ENCODE measurements at regions not wholly inside any gene's neighbourhood (a gene's known extent, or its start where the extent isn't known, plus 50 kb on each side); places are given as distances from the start of the nearest gene placed in this dataset.

- H3K27me3 ChIP-seq (ENCODE audit: control insufficient read depth, insufficient read depth, low read length): peaks cover 8% of the 10 kb centered on the region
- DNase-seq (ENCODE audit: low read depth): peak; percentile 35
- no peak for FAIRE-seq
- no peaks in the 10 kb centered on the region for H3K36me3 ChIP-seq (ENCODE audit: control insufficient read depth, insufficient read depth, low read length)
- H3K4me3 ChIP-seq (ENCODE audit: low read depth, low read length): no peak overlapping the region
- TF ChIP-seq CTCF (IDR thresholded peaks at IDR 0.05; ENCODE audit: insufficient read depth, low read length, severe bottlenecking): no peak
Observed at GRCh38 chr2:237198164-237198855, 112.6 kb downstream of the COPS8 start.

- DNase-seq (ENCODE audit: low read depth) (no peak), FAIRE-seq (no peak)
- Histone ChIP-seq H3K27me3 (ENCODE audit: control insufficient read depth, insufficient read depth, low read length) (peaks cover 9% of the 10 kb centered on the region), H3K36me3 (ENCODE audit: control insufficient read depth, insufficient read depth, low read length) (no peaks in the 10 kb centered on the region), H3K4me3 (ENCODE audit: low read depth, low read length) (no peak overlapping the region)
- TF ChIP-seq CTCF (IDR thresholded peaks at IDR 0.05; ENCODE audit: insufficient read depth, low read length, severe bottlenecking): no peak
Observed at GRCh38 chr2:237199082-237199481, 113.4 kb downstream of the COPS8 start.

- Histone ChIP-seq H3K36me3 (ENCODE audit: control insufficient read depth, insufficient read depth, low read length) (no peaks in the 10 kb centered on the region), H3K4me3 (ENCODE audit: low read depth, low read length) (no peak overlapping the region), H3K27me3 (ENCODE audit: control insufficient read depth, insufficient read depth, low read length) (peaks cover 9% of the 10 kb centered on the region)
- TF ChIP-seq CTCF (IDR thresholded peaks at IDR 0.05; ENCODE audit: insufficient read depth, low read length, severe bottlenecking): no peak
- FAIRE-seq (no peak), DNase-seq (ENCODE audit: low read depth) (no peak)
Observed at GRCh38 chr2:237199577-237199976, 113.9 kb downstream of the COPS8 start.

- H3K4me3 ChIP-seq (ENCODE audit: low read depth, low read length): no peak overlapping the region
- no peak for TF ChIP-seq CTCF (IDR thresholded peaks at IDR 0.05; ENCODE audit: insufficient read depth, low read length, severe bottlenecking)
- DNase-seq (ENCODE audit: low read depth) (no peak), FAIRE-seq (no peak)
- peaks cover 10% of the 10 kb centered on the region for H3K27me3 ChIP-seq (ENCODE audit: control insufficient read depth, insufficient read depth, low read length)
- no peaks in the 10 kb centered on the region for H3K36me3 ChIP-seq (ENCODE audit: control insufficient read depth, insufficient read depth, low read length)
Observed at GRCh38 chr2:237200462-237200861, 114.8 kb downstream of the COPS8 start.

- FAIRE-seq: no peak
- no peak for DNase-seq (ENCODE audit: low read depth)
- no peak for TF ChIP-seq CTCF (IDR thresholded peaks at IDR 0.05; ENCODE audit: insufficient read depth, low read length, severe bottlenecking)
- Histone ChIP-seq H3K36me3 (ENCODE audit: control insufficient read depth, insufficient read depth, low read length) (no peaks in the 10 kb centered on the region), H3K27me3 (ENCODE audit: control insufficient read depth, insufficient read depth, low read length) (peaks cover 13% of the 10 kb centered on the region), H3K4me3 (ENCODE audit: low read depth, low read length) (no peak overlapping the region)
Observed at GRCh38 chr2:237201461-237202287, 116.0 kb downstream of the COPS8 start.
